K562 (cell line): ENCODE measurements at regions not wholly inside any gene's neighbourhood (a gene's known extent, or its start where the extent isn't known, plus 50 kb on each side); places are given as distances from the start of the nearest gene placed in this dataset.

Source experiments
- ATAC-seq: fragments of 200-7000 bp; cut with Tn5 transposase; 3 replicates; pipeline ENCODE4 v1.9.1; 2020; ENCODE audit warnings: moderate library complexity
- BruUV-seq: library from RNA; stranded (reverse); fragments of 400-500 nt; replicated peaks from 2 replicates; lab custom pipeline; 2021; lab: Mats Ljungman, UMichigan
- CTCF ChIA-PET: fragments of 300-600 bp; formaldehyde crosslinking; extraction: SDS; loops from one replicate; lab custom pipeline; 2021; ENCODE audit warnings: low intra/inter-chr PET ratio; lab: Yijun Ruan, JAX
- POLR2A ChIA-PET: fragments of 300-600, 350-650 bp; sonication (Branson Sonifier 250); formaldehyde crosslinking; extraction: SDS; loops from one replicate; lab custom pipeline; 2021; ENCODE audit warnings: antibody characterized with exemption, inconsistent platforms; lab: Yijun Ruan, JAX
- DNase-seq, 4 experiments: peaks; one replicate each; pipeline versions ENCODE4 v3.0.0 to v3.0.0-alpha.2; 2011 to 2018; ENCODE audit warnings: low spot score in 3 of 4, mixed read lengths in 3 of 4; ENCODE audit errors: extremely low read depth in 1 of 4
- FAIRE-seq: peaks from 2 replicates; lab custom pipeline; 2011; peaks lifted over from hg19 to GRCh38; lab: Jason Lieb, UNC
- H2AFZ ChIP-seq: 2 replicates; pipeline ENCODE4 v1.6.0; 2011; ENCODE audit warnings: low read depth, low read length, control low read depth, inconsistent platforms
- H3K27ac ChIP-seq: fragments of 200-600 bp; 3 replicates; pipeline ENCODE4 v1.8.0; 2011; ENCODE audit warnings: low read depth, mild to moderate bottlenecking, control low read depth, inconsistent platforms, low read length, moderate library complexity, mixed read lengths; ENCODE audit errors: extremely low read depth
- H3K27me3 ChIP-seq, 2 experiments: fragments of 300-600 bp in 1 of 2; 2 replicates in 1 of 2; 3 replicates in 1 of 2; pipeline versions ENCODE4 v1.6.0 to v1.8.0; 2011; ENCODE audit warnings: inconsistent platforms in 2 of 2, low read length in 2 of 2, mild to moderate bottlenecking in 1 of 2, mixed read lengths in 1 of 2, moderate library complexity in 1 of 2; ENCODE audit not compliant: control insufficient read depth in 2 of 2, insufficient read depth in 2 of 2
- H3K36me3 ChIP-seq: fragments of 300-600 bp; 3 replicates; pipeline ENCODE4 v1.8.0; 2011; ENCODE audit warnings: mild to moderate bottlenecking, low read length, inconsistent platforms; ENCODE audit not compliant: control insufficient read depth, insufficient read depth
- H3K4me1 ChIP-seq, 2 experiments: fragments of 200-600 bp in 1 of 2; replicated peaks in 1 of 2; 2 replicates in 1 of 2; 3 replicates in 1 of 2; pipeline versions ENCODE4 v1.5.1 to v1.8.0; 2011; ENCODE audit warnings: inconsistent platforms in 2 of 2, low read length in 2 of 2, mild to moderate bottlenecking in 1 of 2, mixed read lengths in 1 of 2, moderate library complexity in 1 of 2; ENCODE audit not compliant: control insufficient read depth in 2 of 2, insufficient read depth in 2 of 2
- H3K4me2 ChIP-seq: 2 replicates; pipeline ENCODE4 v1.6.1; 2011; ENCODE audit warnings: low read length, control low read depth, inconsistent platforms, mixed read lengths; ENCODE audit not compliant: insufficient read depth
- H3K4me3 ChIP-seq: fragments of 200-600 bp; sonication (generic), shearing (Covaris generic); 2 replicates; pipeline ENCODE4 v1.5.1; 2016; ENCODE audit warnings: control low read depth, inconsistent platforms
- H3K79me2 ChIP-seq: fragments of 200-600 bp; 3 replicates; pipeline ENCODE4 v1.8.0; 2011; ENCODE audit warnings: low read length, inconsistent platforms; ENCODE audit not compliant: control insufficient read depth, insufficient read depth
- H3K9ac ChIP-seq, 2 experiments: 2 replicates each; pipeline versions ENCODE4 v1.6.0 to v1.6.1; 2011; ENCODE audit warnings: low read depth in 2 of 2, low read length in 2 of 2, control low read depth in 1 of 2, inconsistent platforms in 1 of 2, mild to moderate bottlenecking in 1 of 2, mixed read lengths in 1 of 2; ENCODE audit not compliant: insufficient read depth in 1 of 2
- H3K9me1 ChIP-seq: one replicate; pipeline ENCODE4 v1.6.0; 2011; ENCODE audit warnings: inconsistent platforms, mild to moderate bottlenecking, low read length, moderate library complexity; ENCODE audit not compliant: control insufficient read depth, insufficient read depth
- H3K9me3 ChIP-seq: replicated peaks from 2 replicates; pipeline ENCODE4 v1.5.1; 2011; ENCODE audit warnings: low read depth, low read length, inconsistent platforms; ENCODE audit not compliant: control insufficient read depth, insufficient read depth
- H4K20me1 ChIP-seq: replicated peaks from 2 replicates; pipeline ENCODE4 v1.6.1; 2011; ENCODE audit warnings: low read length, inconsistent platforms, mixed read lengths; ENCODE audit not compliant: control insufficient read depth, insufficient read depth
- CHCHD3 ChIP-seq: fragments of 250-450 bp; sonication (Bioruptor Pico); IDR thresholded peaks from 2 replicates; pipeline ENCODE4 v2.1.2; 2022; ENCODE audit warnings: mild to moderate bottlenecking
- FUS ChIP-seq: fragments of 200-400 bp; formaldehyde crosslinking; optimal IDR thresholded peaks from 2 replicates; pipeline ENCODE3; 2017; ENCODE audit warnings: low read depth, low read length
- KDM1A ChIP-seq, 2 experiments: fragments of 450-650 bp; IDR thresholded peaks; 2 replicates each; pipeline ENCODE4 v1.6.1; 2016; ENCODE audit warnings: mild to moderate bottlenecking in 2 of 2
- NFIX ChIP-seq: fragments of 250-450 bp; sonication (Bioruptor Pico); IDR thresholded peaks from 2 replicates; pipeline ENCODE4 v1.4.0; 2020; ENCODE audit warnings: low read depth, mild to moderate bottlenecking, moderate library complexity
- POLR2B ChIP-seq: fragments of 450-650 bp; IDR thresholded peaks from 2 replicates; pipeline ENCODE4 v1.6.1; 2018; ENCODE audit warnings: low read depth; ENCODE audit not compliant: partially characterized antibody
- POLR2G ChIP-seq: fragments of 200-400 bp; formaldehyde crosslinking; IDR thresholded peaks from 2 replicates; pipeline ENCODE4 v1.6.1; 2017; ENCODE audit warnings: low read depth, mild to moderate bottlenecking, antibody characterized with exemption, low read length, moderate library complexity
- RBBP5 ChIP-seq: fragments of 200-600 bp; sonication (generic); IDR thresholded peaks from 2 replicates; pipeline ENCODE4 v1.6.1; 2012; ENCODE audit warnings: borderline replicate concordance, mild to moderate bottlenecking, low read length, control low read depth, inconsistent platforms; ENCODE audit not compliant: insufficient read depth, poor library complexity, severe bottlenecking
- RBM34 ChIP-seq: fragments of 200-400 bp; formaldehyde crosslinking; IDR thresholded peaks from 2 replicates; pipeline ENCODE4 v1.6.1; 2018; ENCODE audit warnings: low read length, borderline replicate concordance; ENCODE audit not compliant: insufficient read depth
- RUNX1 ChIP-seq: sonication (generic); IDR thresholded peaks from 2 replicates; pipeline ENCODE4 v1.6.1; 2016; ENCODE audit warnings: antibody characterized with exemption, low read depth
- SLC30A9 ChIP-seq: fragments of 250-450 bp; sonication (Bioruptor Pico); IDR thresholded peaks from 2 replicates; pipeline ENCODE4 v1.8.0; 2022; ENCODE audit warnings: mild to moderate bottlenecking, moderate library complexity
- SRF ChIP-seq, 2 experiments: fragments of 250-450, 450-650 bp in 1 of 2; sonication (Bioruptor Pico) in 1 of 2; sonication (generic) in 1 of 2; formaldehyde crosslinking; IDR thresholded peaks; 2 replicates each; pipeline versions ENCODE4 v1.5.0 to v1.5.1; 2020 to 2022; ENCODE audit warnings: mild to moderate bottlenecking in 1 of 2, missing genetic modification reagents in 1 of 2
- ZNF3 ChIP-seq: fragments of 250-450 bp; sonication (Bioruptor Pico); IDR thresholded peaks from 2 replicates; pipeline ENCODE4 v1.5.0; 2021; ENCODE audit warnings: mild to moderate bottlenecking, moderate library complexity
- ZNF586 ChIP-seq: fragments of 450-650 bp; formaldehyde crosslinking; conservative IDR thresholded peaks from 2 replicates; pipeline ENCODE4 v1.4.0; 2020; ENCODE audit warnings: mild to moderate bottlenecking, moderate library complexity
- WGBS: fragments of 100-300 bp; shearing (Covaris generic); methylation state at CpG from one replicate; pipeline ENCODE4 v1.1.6; 2016; ENCODE audit warnings: low coverage, mixed read lengths; ENCODE audit not compliant: insufficient coverage; ENCODE audit errors: missing lambda C conversion rate; 5-methylcytosine and 5-hydroxymethylcytosine counted together
- in situ Hi-C: fragments of 300-500 bp; cut with MboI; formaldehyde crosslinking; loops from 4 replicates; pipeline ENCODE4 v1.15.0; 2018; ENCODE audit warnings: inconsistent platforms, mixed read lengths
- intact Hi-C: fragments of 100-400 bp; cut with micrococcal nuclease; formaldehyde crosslinking; loops from 2 replicates; pipeline ENCODE4 v1.14.2; 2022
- TF ChIP-seq, protein P1 (sequence below): sonication (generic); formaldehyde crosslinking; IDR thresholded peaks from 2 replicates; pipeline ENCODE4 v1.8.1; 2022; ENCODE audit warnings: missing genetic modification reagents
- TF ChIP-seq, protein P2 (sequence below): fragments of 250-450 bp; sonication (Bioruptor Pico); IDR thresholded peaks from 2 replicates; pipeline ENCODE4 v1.5.0; 2021

DNA sequence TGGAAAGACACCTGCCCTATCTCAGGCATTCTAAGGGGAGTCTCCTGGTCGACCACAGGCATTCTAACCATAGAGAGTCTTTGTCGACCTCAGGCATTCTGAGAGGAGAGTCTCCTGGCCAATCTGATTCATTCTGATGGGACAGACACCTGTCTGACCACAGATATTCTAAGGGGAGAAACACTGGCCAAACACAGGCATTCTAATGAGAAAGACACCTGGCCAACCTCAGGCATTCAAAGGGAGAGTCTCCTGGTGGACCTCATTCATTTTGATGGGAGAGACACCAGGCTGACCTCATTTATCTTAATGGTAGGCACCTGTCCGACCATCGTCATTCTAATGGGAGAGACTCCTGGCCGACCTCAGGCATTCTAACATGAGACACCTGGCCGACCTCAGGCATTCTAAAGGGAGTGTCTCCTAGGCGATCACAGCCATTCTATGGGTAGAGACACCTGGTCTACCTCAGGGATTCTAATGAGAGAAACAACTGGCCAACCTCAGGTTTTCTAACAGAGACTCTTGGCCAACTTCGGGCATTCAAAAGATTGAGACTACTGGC lies 1351.5 kb downstream of the UQCRFS1 start:
- ChIA-PET CTCF (no interaction called here), POLR2A (no interaction called here)
- no peaks in the 10 kb centered on the region for H3K27me3 ChIP-seq
- 1% methylated on average over 8 of the region's 8 CpGs for WGBS
- H3K4me2 ChIP-seq, result no peak overlapping the region
- no peak overlapping the region for H3K9ac ChIP-seq
- H3K4me1 ChIP-seq, result no peaks in the 10 kb centered on the region
- DNase-seq (no peak), FAIRE-seq (no peak), ATAC-seq (no peak)
- H3K79me2 ChIP-seq, result no peaks in the 10 kb centered on the region
- intact Hi-C loops, result no loop called here
- no peaks in the 10 kb centered on the region for H4K20me1 ChIP-seq
- BruUV-seq, result no TSS peak
- no peaks in the 10 kb centered on the region for H3K9me3 ChIP-seq
- no peak overlapping the region for H3K27ac ChIP-seq
- in situ Hi-C loops, result no loop called here
- H2AFZ ChIP-seq, result no peak overlapping the region
- no peak overlapping the region for H3K4me3 ChIP-seq
- no peaks in the 10 kb centered on the region for H3K9me1 ChIP-seq
- H3K36me3 ChIP-seq, result no peaks in the 10 kb centered on the region
- TF ChIP-seq RBBP5 (no peak), RUNX1 (no peak), POLR2B (no peak), RBM34 (no peak), ZNF586 (CRISPR knock-in tag) (no peak), POLR2G (no peak), NFIX (CRISPR knock-in tag) (no peak), SLC30A9 (CRISPR knock-in tag) (no peak), KDM1A (IDR thresholded peaks at IDR 0.05) (no peak), SRF (CRISPR knock-in tag; IDR thresholded peaks at IDR 0.05) (no peak), CHCHD3 (CRISPR knock-in tag) (no peak), ZNF3 (CRISPR knock-in tag) (no peak), FUS (no peak)
- TF ChIP-seq, protein P1, sequence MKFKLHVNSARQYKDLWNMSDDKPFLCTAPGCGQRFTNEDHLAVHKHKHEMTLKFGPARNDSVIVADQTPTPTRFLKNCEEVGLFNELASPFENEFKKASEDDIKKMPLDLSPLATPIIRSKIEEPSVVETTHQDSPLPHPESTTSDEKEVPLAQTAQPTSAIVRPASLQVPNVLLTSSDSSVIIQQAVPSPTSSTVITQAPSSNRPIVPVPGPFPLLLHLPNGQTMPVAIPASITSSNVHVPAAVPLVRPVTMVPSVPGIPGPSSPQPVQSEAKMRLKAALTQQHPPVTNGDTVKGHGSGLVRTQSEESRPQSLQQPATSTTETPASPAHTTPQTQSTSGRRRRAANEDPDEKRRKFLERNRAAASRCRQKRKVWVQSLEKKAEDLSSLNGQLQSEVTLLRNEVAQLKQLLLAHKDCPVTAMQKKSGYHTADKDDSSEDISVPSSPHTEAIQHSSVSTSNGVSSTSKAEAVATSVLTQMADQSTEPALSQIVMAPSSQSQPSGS (CRISPR knock-in tag), result no peak
- TF ChIP-seq, protein P2, sequence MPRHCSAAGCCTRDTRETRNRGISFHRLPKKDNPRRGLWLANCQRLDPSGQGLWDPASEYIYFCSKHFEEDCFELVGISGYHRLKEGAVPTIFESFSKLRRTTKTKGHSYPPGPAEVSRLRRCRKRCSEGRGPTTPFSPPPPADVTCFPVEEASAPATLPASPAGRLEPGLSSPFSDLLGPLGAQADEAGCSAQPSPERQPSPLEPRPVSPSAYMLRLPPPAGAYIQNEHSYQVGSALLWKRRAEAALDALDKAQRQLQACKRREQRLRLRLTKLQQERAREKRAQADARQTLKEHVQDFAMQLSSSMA, result no peak
